ENCODE measurements at regions not wholly inside any gene's neighbourhood (a gene's known extent, or its start where the extent isn't known, plus 50 kb on each side); places are given as distances from the start of the nearest gene placed in this dataset.

- ATAC-seq (replicated peaks) = no peak
- Mint-ChIP-seq H3K27me3 (no peaks in the 10 kb centered on the region), H3K9me3 (peaks cover 22% of the 10 kb centered on the region), H3K4me3 (no peak overlapping the region), H3K4me1 (no peaks in the 10 kb centered on the region), H3K36me3 (ENCODE audit: low read depth) (peaks cover 55% of the 10 kb centered on the region), H3K27ac (no peak overlapping the region)
Measured at GRCh38 chr4:123043793-123044425, 121.5 kb upstream of the NUDT6 start.

GRCh38 chr4:123046096-123046495 is 123.7 kb upstream of the NUDT6 start:
- Mint-ChIP-seq H3K36me3 (ENCODE audit: low read depth) (peaks cover 51% of the 10 kb centered on the region), H3K4me1 (peaks cover 6% of the 10 kb centered on the region), H3K9me3 (peaks cover 29% of the 10 kb centered on the region), H3K4me3 (no peak overlapping the region), H3K27me3 (no peaks in the 10 kb centered on the region), H3K27ac (no peak overlapping the region)
- ATAC-seq (replicated peaks) = no peak

GRCh38 chr4:123050018-123050417 is 127.6 kb upstream of the NUDT6 start:
- no peak overlapping the region for H3K4me3 Mint-ChIP-seq
- H3K36me3 Mint-ChIP-seq (ENCODE audit: low read depth) = peaks cover 25% of the 10 kb centered on the region
- peaks cover 29% of the 10 kb centered on the region for H3K9me3 Mint-ChIP-seq
- no peak for ATAC-seq (replicated peaks)
- peaks cover 6% of the 10 kb centered on the region for H3K4me1 Mint-ChIP-seq
- H3K27ac Mint-ChIP-seq = no peak overlapping the region
- H3K27me3 Mint-ChIP-seq = no peaks in the 10 kb centered on the region

- H3K27ac Mint-ChIP-seq = no peak overlapping the region
- peaks cover 6% of the 10 kb centered on the region for H3K4me1 Mint-ChIP-seq
- no peak overlapping the region for H3K4me3 Mint-ChIP-seq
- no peaks in the 10 kb centered on the region for H3K27me3 Mint-ChIP-seq
- no peak for ATAC-seq (replicated peaks)
- peaks cover 23% of the 10 kb centered on the region for H3K9me3 Mint-ChIP-seq
- H3K36me3 Mint-ChIP-seq (ENCODE audit: low read depth) = peaks cover 26% of the 10 kb centered on the region
Measured at GRCh38 chr4:123052007-123052406, 129.6 kb upstream of the NUDT6 start.

GRCh38 chr4:123055943-123056342 is 133.5 kb upstream of the NUDT6 start:
- H3K4me1 Mint-ChIP-seq = no peaks in the 10 kb centered on the region
- no peaks in the 10 kb centered on the region for H3K27me3 Mint-ChIP-seq
- H3K4me3 Mint-ChIP-seq = no peak overlapping the region
- peaks cover 14% of the 10 kb centered on the region for H3K9me3 Mint-ChIP-seq
- no peak for ATAC-seq (replicated peaks)
- no peak overlapping the region for H3K27ac Mint-ChIP-seq
- peaks cover 46% of the 10 kb centered on the region for H3K36me3 Mint-ChIP-seq (ENCODE audit: low read depth)

- Mint-ChIP-seq H3K27ac (no peak overlapping the region), H3K4me3 (no peak overlapping the region), H3K36me3 (ENCODE audit: low read depth) (peaks cover 41% of the 10 kb centered on the region), H3K27me3 (no peaks in the 10 kb centered on the region), H3K9me3 (peaks cover 4% of the 10 kb centered on the region), H3K4me1 (no peaks in the 10 kb centered on the region)
- no peak for ATAC-seq (replicated peaks)
Measured at GRCh38 chr4:123060039-123060770, 137.8 kb upstream of the NUDT6 start.

- no peaks in the 10 kb centered on the region for H3K4me1 Mint-ChIP-seq
- H3K4me3 Mint-ChIP-seq = no peak overlapping the region
- no peak for ATAC-seq (replicated peaks)
- H3K27me3 Mint-ChIP-seq = no peaks in the 10 kb centered on the region
- H3K27ac Mint-ChIP-seq = no peak overlapping the region
- peaks cover 14% of the 10 kb centered on the region for H3K36me3 Mint-ChIP-seq (ENCODE audit: low read depth)
- H3K9me3 Mint-ChIP-seq = no peaks in the 10 kb centered on the region
Measured at GRCh38 chr4:123064390-123064789, 142.0 kb upstream of the NUDT6 start.

- no peak overlapping the region for H3K4me3 Mint-ChIP-seq
- no peak for ATAC-seq (replicated peaks)
- no peaks in the 10 kb centered on the region for H3K36me3 Mint-ChIP-seq (ENCODE audit: low read depth)
- H3K9me3 Mint-ChIP-seq = no peaks in the 10 kb centered on the region
- H3K4me1 Mint-ChIP-seq = no peaks in the 10 kb centered on the region
- no peaks in the 10 kb centered on the region for H3K27me3 Mint-ChIP-seq
- no peak overlapping the region for H3K27ac Mint-ChIP-seq
Measured at GRCh38 chr4:123068081-123068480, 145.7 kb upstream of the NUDT6 start.

- Mint-ChIP-seq H3K27ac (no peak overlapping the region), H3K36me3 (ENCODE audit: low read depth) (no peaks in the 10 kb centered on the region), H3K9me3 (no peaks in the 10 kb centered on the region), H3K4me1 (no peaks in the 10 kb centered on the region), H3K27me3 (no peaks in the 10 kb centered on the region), H3K4me3 (no peak overlapping the region)
- ATAC-seq (replicated peaks) = no peak
Measured at GRCh38 chr4:123072060-123072459, 149.7 kb upstream of the NUDT6 start.

- no peaks in the 10 kb centered on the region for H3K36me3 Mint-ChIP-seq (ENCODE audit: low read depth)
- H3K9me3 Mint-ChIP-seq = no peaks in the 10 kb centered on the region
- no peak overlapping the region for H3K27ac Mint-ChIP-seq
- no peak overlapping the region for H3K4me3 Mint-ChIP-seq
- H3K27me3 Mint-ChIP-seq = no peaks in the 10 kb centered on the region
- no peaks in the 10 kb centered on the region for H3K4me1 Mint-ChIP-seq
- no peak for ATAC-seq (replicated peaks)
Measured at GRCh38 chr4:123073650-123074049, 151.3 kb upstream of the NUDT6 start.

- H3K4me3 Mint-ChIP-seq = no peak overlapping the region
- peaks cover 23% of the 10 kb centered on the region for H3K36me3 Mint-ChIP-seq (ENCODE audit: low read depth)
- H3K27me3 Mint-ChIP-seq = no peaks in the 10 kb centered on the region
- no peaks in the 10 kb centered on the region for H3K9me3 Mint-ChIP-seq
- no peak overlapping the region for H3K27ac Mint-ChIP-seq
- ATAC-seq (replicated peaks) = no peak
- H3K4me1 Mint-ChIP-seq = peaks cover 3% of the 10 kb centered on the region
Measured at GRCh38 chr4:123077330-123077729, 154.9 kb upstream of the NUDT6 start.

- H3K4me3 Mint-ChIP-seq = no peak overlapping the region
- no peak for ATAC-seq (replicated peaks)
- no peaks in the 10 kb centered on the region for H3K9me3 Mint-ChIP-seq
- H3K27ac Mint-ChIP-seq = no peak overlapping the region
- no peaks in the 10 kb centered on the region for H3K27me3 Mint-ChIP-seq
- peaks cover 4% of the 10 kb centered on the region for H3K4me1 Mint-ChIP-seq
- H3K36me3 Mint-ChIP-seq (ENCODE audit: low read depth) = peaks cover 35% of the 10 kb centered on the region
Measured at GRCh38 chr4:123081971-123082370, 159.6 kb upstream of the NUDT6 start.

- no peaks in the 10 kb centered on the region for H3K9me3 Mint-ChIP-seq
- ATAC-seq (replicated peaks) = no peak
- no peaks in the 10 kb centered on the region for H3K27me3 Mint-ChIP-seq
- H3K4me3 Mint-ChIP-seq = no peak overlapping the region
- peaks cover 46% of the 10 kb centered on the region for H3K36me3 Mint-ChIP-seq (ENCODE audit: low read depth)
- H3K27ac Mint-ChIP-seq = no peak overlapping the region
- peaks cover 4% of the 10 kb centered on the region for H3K4me1 Mint-ChIP-seq
Measured at GRCh38 chr4:123083646-123084045, 161.2 kb upstream of the NUDT6 start.

- no peak for ATAC-seq (replicated peaks)
- no peaks in the 10 kb centered on the region for H3K27me3 Mint-ChIP-seq
- no peak overlapping the region for H3K4me3 Mint-ChIP-seq
- no peaks in the 10 kb centered on the region for H3K4me1 Mint-ChIP-seq
- H3K36me3 Mint-ChIP-seq (ENCODE audit: low read depth) = peaks cover 45% of the 10 kb centered on the region
- H3K27ac Mint-ChIP-seq = no peak overlapping the region
- no peaks in the 10 kb centered on the region for H3K9me3 Mint-ChIP-seq
Measured at GRCh38 chr4:123088501-123088900, 166.1 kb upstream of the NUDT6 start.

GRCh38 chr4:123090886-123091285 is 168.5 kb upstream of the NUDT6 start:
- no peak overlapping the region for H3K4me3 Mint-ChIP-seq
- H3K4me1 Mint-ChIP-seq = no peaks in the 10 kb centered on the region
- no peak overlapping the region for H3K27ac Mint-ChIP-seq
- H3K9me3 Mint-ChIP-seq = no peaks in the 10 kb centered on the region
- H3K36me3 Mint-ChIP-seq (ENCODE audit: low read depth) = peaks cover 45% of the 10 kb centered on the region
- H3K27me3 Mint-ChIP-seq = no peaks in the 10 kb centered on the region
- ATAC-seq (replicated peaks) = no peak
